Activated naive CD4-positive, alpha-beta T cell treated with anti-CD3 and anti-CD28 coated beads, Interleukin-2, amount 50 U/mL, for 24 hours (primary cell): ENCODE measurements at regions not wholly inside any gene's neighbourhood (a gene's known extent, or its start where the extent isn't known, plus 50 kb on each side); places are given as distances from the start of the nearest gene placed in this dataset.
"Not testable (repeated sequence)": the region's sequence is repeated elsewhere in the genome, so short reads cannot be mapped to it uniquely, and the experiment has no call there.

ENCODE experiments used
- H3K27ac Mint-ChIP-seq: one replicate; pipeline ENCODE4 v1.8.0; 2021; ENCODE audit warnings: mild to moderate bottlenecking, mixed read lengths
- H3K27me3 Mint-ChIP-seq: one replicate; pipeline ENCODE4 v1.8.0; 2021; ENCODE audit warnings: mixed read lengths
- H3K36me3 Mint-ChIP-seq: one replicate; pipeline ENCODE4 v1.8.0; 2021; ENCODE audit warnings: mixed read lengths
- H3K4me1 Mint-ChIP-seq: one replicate; pipeline ENCODE4 v1.8.0; 2021; ENCODE audit warnings: mixed read lengths
- H3K4me3 Mint-ChIP-seq: one replicate; pipeline ENCODE4 v1.8.0; 2021; ENCODE audit warnings: mild to moderate bottlenecking, mixed read lengths
- H3K9me3 Mint-ChIP-seq: one replicate; pipeline ENCODE4 v1.8.0; 2021; ENCODE audit warnings: mixed read lengths

DNA sequence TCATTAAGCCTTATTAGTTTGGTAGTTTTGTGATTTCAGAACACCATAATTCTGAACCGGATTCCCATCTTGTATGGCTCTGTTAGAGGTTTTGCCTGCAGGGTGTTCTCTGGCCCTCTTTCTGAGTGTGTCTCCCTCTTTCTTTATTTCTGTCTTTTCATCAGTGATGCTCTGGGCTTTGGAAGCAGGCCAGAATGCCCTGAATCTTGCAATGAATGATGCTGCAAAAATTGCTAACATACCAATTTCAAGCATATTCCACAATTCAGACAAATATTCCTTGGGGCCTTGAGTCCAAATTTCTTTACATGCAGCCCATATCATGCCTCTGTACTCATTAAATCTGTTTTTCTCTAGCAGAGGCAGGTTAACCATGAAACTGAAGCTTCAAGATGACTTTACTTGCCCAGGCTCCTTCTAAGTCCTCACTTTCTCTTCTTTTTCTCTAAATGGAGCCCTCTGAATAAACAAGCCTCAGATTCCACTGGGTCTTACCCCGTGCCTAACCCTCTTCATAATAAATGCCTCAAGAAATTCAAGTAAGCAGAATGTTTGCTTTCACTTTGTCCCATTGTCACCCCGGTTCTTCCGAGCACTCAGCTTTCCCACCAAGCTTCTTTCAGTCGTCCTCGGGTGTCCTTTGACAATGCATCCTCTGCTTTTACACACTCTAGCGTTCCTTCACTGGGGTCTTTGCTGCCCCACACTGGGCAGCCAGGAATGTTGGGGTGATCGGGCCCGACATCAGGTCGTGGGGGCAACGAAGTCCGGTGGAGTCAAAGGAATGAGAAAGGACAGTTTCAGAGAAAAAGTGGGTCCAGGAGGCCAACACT lies 78.8 kb upstream of the SLC38A4 start:
- H3K27ac Mint-ChIP-seq: no peak overlapping the region
- H3K9me3 Mint-ChIP-seq: no peaks in the 10 kb centered on the region
- no peak overlapping the region for H3K4me3 Mint-ChIP-seq
- H3K4me1 Mint-ChIP-seq: peaks cover 8% of the 10 kb centered on the region
- peaks cover under 1% of the 10 kb centered on the region for H3K36me3 Mint-ChIP-seq
- peaks cover 5% of the 10 kb centered on the region for H3K27me3 Mint-ChIP-seq

GRCh38 chr12:46905239-46905627 lies 79.4 kb upstream of the SLC38A4 start:
- not testable (repeated sequence) for H3K4me3 Mint-ChIP-seq, H3K27me3 Mint-ChIP-seq, H3K9me3 Mint-ChIP-seq, H3K36me3 Mint-ChIP-seq, H3K4me1 Mint-ChIP-seq, H3K27ac Mint-ChIP-seq

- Mint-ChIP-seq H3K27me3 (peaks cover 22% of the 10 kb centered on the region), H3K27ac (no peak overlapping the region), H3K4me1 (no peaks in the 10 kb centered on the region), H3K4me3 (no peak overlapping the region), H3K36me3 (peaks cover 10% of the 10 kb centered on the region), H3K9me3 (peaks cover 21% of the 10 kb centered on the region)
Measured at GRCh38 chr12:46907791-46908190, 82.0 kb upstream of the SLC38A4 start.

- peaks cover 22% of the 10 kb centered on the region for H3K27me3 Mint-ChIP-seq
- no peak overlapping the region for H3K4me3 Mint-ChIP-seq
- peaks cover 10% of the 10 kb centered on the region for H3K36me3 Mint-ChIP-seq
- no peak overlapping the region for H3K27ac Mint-ChIP-seq
- peaks cover 21% of the 10 kb centered on the region for H3K9me3 Mint-ChIP-seq
- no peaks in the 10 kb centered on the region for H3K4me1 Mint-ChIP-seq
Measured at GRCh38 chr12:46908236-46908935, 82.6 kb upstream of the SLC38A4 start.

DNA sequence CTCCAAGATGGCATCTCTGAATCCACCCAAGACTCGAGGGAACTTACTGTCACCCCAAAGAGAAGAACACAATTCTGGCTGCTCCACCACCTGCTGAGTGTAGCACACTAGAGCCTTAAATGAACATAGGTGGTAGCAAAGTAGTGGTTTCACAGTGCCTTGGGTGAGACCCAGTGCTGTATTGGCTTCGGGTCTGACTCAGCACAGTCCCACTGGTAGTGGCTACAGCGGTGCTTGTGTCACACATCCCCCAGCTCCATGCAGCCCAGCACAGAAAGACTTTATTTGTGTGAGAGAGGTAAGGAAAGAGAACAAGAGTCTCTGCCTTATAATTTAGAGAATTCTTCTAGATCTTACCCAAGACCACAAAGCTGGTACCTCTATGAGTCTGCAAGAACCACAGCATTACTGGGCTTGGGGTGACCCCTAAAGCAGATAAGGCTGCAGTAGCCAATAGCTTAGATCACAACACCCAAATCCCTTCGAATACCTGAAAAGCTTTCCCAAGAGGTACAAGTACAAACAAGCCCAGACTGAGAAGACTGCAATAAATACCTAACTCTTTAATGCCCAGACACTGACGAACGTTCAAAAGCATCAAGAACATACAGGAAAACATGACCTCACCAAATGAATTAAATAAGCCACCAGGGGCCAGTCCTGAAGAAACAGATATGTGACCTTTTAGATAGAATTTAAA lies 83.3 kb upstream of the SLC38A4 start:
- no peak overlapping the region for H3K4me3 Mint-ChIP-seq
- H3K27ac Mint-ChIP-seq: no peak overlapping the region
- peaks cover 22% of the 10 kb centered on the region for H3K27me3 Mint-ChIP-seq
- H3K4me1 Mint-ChIP-seq: no peaks in the 10 kb centered on the region
- H3K36me3 Mint-ChIP-seq: peaks cover 10% of the 10 kb centered on the region
- H3K9me3 Mint-ChIP-seq: peaks cover 21% of the 10 kb centered on the region

GRCh38 chr12:46910830-46911229 lies 85.0 kb upstream of the SLC38A4 start:
- no peak overlapping the region for H3K27ac Mint-ChIP-seq
- no peak overlapping the region for H3K4me3 Mint-ChIP-seq
- no peaks in the 10 kb centered on the region for H3K4me1 Mint-ChIP-seq
- peaks cover 22% of the 10 kb centered on the region for H3K27me3 Mint-ChIP-seq
- peaks cover 21% of the 10 kb centered on the region for H3K9me3 Mint-ChIP-seq
- peaks cover 10% of the 10 kb centered on the region for H3K36me3 Mint-ChIP-seq

DNA sequence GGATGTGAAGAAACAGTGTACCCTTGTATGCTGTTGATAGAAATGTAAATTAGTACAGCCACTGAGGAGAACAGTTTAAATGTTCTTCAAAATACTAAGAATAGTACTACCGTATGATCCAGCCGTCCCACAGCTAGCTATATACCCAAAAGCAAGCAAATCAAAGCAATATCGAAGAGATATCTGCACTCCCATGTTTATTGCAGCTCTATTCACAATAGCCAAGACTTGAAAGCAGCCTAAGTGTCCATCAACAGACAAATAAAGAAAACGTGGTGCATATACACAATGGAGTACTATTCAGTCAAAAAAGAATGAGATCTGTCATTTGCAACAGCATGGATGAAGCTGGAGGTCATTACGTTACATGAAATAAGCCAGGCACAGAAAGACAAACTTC lies 88.5 kb upstream of the SLC38A4 start:
- H3K4me1 Mint-ChIP-seq: no peaks in the 10 kb centered on the region
- peaks cover 10% of the 10 kb centered on the region for H3K36me3 Mint-ChIP-seq
- peaks cover 18% of the 10 kb centered on the region for H3K27me3 Mint-ChIP-seq
- no peak overlapping the region for H3K27ac Mint-ChIP-seq
- H3K9me3 Mint-ChIP-seq: peaks cover 21% of the 10 kb centered on the region
- no peak overlapping the region for H3K4me3 Mint-ChIP-seq

DNA sequence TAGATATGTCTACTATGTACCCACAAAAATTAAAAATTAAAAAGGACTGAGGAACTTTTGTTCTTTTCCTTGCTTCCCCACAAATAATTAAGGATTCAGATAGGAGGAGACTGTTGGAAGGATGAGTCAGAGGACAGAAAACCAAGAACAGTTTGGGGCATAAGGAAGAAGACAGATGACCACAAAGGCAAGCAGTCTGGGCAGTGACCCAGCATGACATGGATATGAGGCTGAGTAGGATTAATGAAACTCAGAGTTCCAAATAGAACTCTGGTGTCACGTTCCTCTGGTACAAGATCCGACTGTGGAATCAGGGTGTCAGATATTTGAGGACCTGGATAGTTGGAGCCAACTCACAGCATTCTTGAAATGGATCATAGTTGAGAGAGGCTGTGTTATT lies 89.3 kb upstream of the SLC38A4 start:
- Mint-ChIP-seq H3K4me1 (no peaks in the 10 kb centered on the region), H3K27me3 (peaks cover 15% of the 10 kb centered on the region), H3K4me3 (no peak overlapping the region), H3K36me3 (peaks cover 6% of the 10 kb centered on the region), H3K9me3 (peaks cover 21% of the 10 kb centered on the region), H3K27ac (no peak overlapping the region)

GRCh38 chr12:46915836-46916235 lies 90.0 kb upstream of the SLC38A4 start:
- Mint-ChIP-seq H3K9me3 (peaks cover 16% of the 10 kb centered on the region), H3K27me3 (peaks cover 14% of the 10 kb centered on the region), H3K4me1 (no peaks in the 10 kb centered on the region), H3K36me3 (peaks cover 6% of the 10 kb centered on the region), H3K27ac (no peak overlapping the region), H3K4me3 (no peak overlapping the region)

DNA sequence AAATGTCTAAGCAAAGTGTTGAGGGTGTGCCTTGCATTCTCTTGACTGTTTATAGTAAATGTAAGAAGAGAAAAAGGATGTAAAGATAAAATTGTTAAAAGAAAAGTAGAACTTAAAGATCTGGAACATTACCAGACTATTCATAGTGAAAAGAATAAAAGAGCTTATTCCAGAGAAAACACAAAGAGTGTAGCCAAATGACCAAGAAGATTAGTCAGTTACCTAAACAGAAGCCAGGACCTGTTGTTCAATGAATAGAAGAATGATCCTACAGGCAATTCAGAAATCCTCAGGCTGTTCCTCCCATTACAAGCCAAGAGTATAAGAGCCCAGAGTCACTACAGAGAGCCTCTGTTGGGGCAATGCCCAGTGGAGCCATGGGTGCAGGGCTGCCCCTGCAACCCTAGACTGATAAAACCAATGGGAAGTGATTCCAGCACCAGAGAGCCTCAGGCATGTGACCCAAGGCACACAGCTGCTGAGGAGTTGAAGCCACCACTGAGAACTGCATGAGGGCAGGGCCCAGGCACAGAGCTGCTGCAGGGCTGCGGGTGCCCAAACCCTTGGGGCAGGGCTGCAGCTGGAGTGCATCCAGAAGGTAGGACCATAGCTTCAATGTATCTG lies 91.1 kb upstream of the SLC38A4 start:
- H3K4me3 Mint-ChIP-seq: no peak overlapping the region

GRCh38 chr12:46917821-46918220 lies 92.0 kb upstream of the SLC38A4 start:
- no peaks in the 10 kb centered on the region for H3K9me3 Mint-ChIP-seq
- H3K4me3 Mint-ChIP-seq: no peak overlapping the region
- H3K36me3 Mint-ChIP-seq: no peaks in the 10 kb centered on the region
- no peaks in the 10 kb centered on the region for H3K4me1 Mint-ChIP-seq
- H3K27ac Mint-ChIP-seq: no peak overlapping the region
- no peaks in the 10 kb centered on the region for H3K27me3 Mint-ChIP-seq

More for the DNA sequence above, 91.1 kb upstream of the SLC38A4 start:
- Mint-ChIP-seq H3K4me1 (no peaks in the 10 kb centered on the region), H3K9me3 (peaks cover 6% of the 10 kb centered on the region), H3K27me3 (peaks cover 6% of the 10 kb centered on the region), H3K27ac (no peak overlapping the region), H3K36me3 (no peaks in the 10 kb centered on the region)

DNA sequence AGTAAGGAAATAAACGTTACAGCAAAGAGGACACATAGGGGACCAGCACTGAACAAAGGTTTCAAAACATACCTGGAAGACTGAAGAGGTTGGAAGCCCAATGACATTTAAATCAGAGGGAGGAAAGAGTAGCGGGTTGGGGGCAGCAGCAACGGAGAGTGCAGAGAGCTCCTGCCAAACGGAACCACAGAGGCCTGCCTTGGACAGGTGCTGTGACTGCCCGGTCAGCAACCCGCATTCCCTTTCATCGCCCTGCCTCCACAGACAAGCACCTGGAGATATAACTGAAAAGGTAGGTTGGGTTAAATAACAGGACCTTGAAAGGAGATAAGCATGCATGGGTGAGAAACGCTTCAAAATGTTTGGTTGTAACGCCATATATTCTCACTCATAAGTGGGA lies 92.8 kb upstream of the SLC38A4 start:
- H3K27ac Mint-ChIP-seq: no peak overlapping the region
- no peaks in the 10 kb centered on the region for H3K4me1 Mint-ChIP-seq
- H3K27me3 Mint-ChIP-seq: no peaks in the 10 kb centered on the region
- no peaks in the 10 kb centered on the region for H3K36me3 Mint-ChIP-seq
- no peaks in the 10 kb centered on the region for H3K9me3 Mint-ChIP-seq
- no peak overlapping the region for H3K4me3 Mint-ChIP-seq

- Mint-ChIP-seq H3K27me3 (no peaks in the 10 kb centered on the region), H3K36me3 (no peaks in the 10 kb centered on the region), H3K4me3 (no peak overlapping the region), H3K4me1 (no peaks in the 10 kb centered on the region), H3K27ac (no peak overlapping the region), H3K9me3 (no peaks in the 10 kb centered on the region)
Measured at GRCh38 chr12:46919666-46920400, 94.0 kb upstream of the SLC38A4 start.

- no peaks in the 10 kb centered on the region for H3K4me1 Mint-ChIP-seq
- no peaks in the 10 kb centered on the region for H3K36me3 Mint-ChIP-seq
- no peak overlapping the region for H3K27ac Mint-ChIP-seq
- peaks cover 3% of the 10 kb centered on the region for H3K27me3 Mint-ChIP-seq
- H3K9me3 Mint-ChIP-seq: no peaks in the 10 kb centered on the region
- H3K4me3 Mint-ChIP-seq: no peak overlapping the region
Measured at GRCh38 chr12:46920499-46920898, 94.7 kb upstream of the SLC38A4 start.
